ENCODE measurements at regions not wholly inside any gene's neighbourhood (a gene's known extent, or its start where the extent isn't known, plus 50 kb on each side); places are given as distances from the start of the nearest gene placed in this dataset.

GRCh38 chr9:124205686-124206352 lies 51.9 kb upstream of the NEK6 start:
- Histone ChIP-seq H3K36me3 (replicated peaks; ENCODE audit: control insufficient read depth, insufficient read depth, low read length) (no peaks in the 10 kb centered on the region), H3K27me3 (ENCODE audit: control insufficient read depth, insufficient read depth, low read length) (no peaks in the 10 kb centered on the region; the same call in 1 of the 2 replicates), H3K4me3 (ENCODE audit: insufficient read depth, low read depth, low read length) (no peak overlapping the region)
- no peak for DNase-seq

- Histone ChIP-seq H3K27me3 (ENCODE audit: control insufficient read depth, insufficient read depth, low read length) (no peaks in the 10 kb centered on the region; the same call in 1 of the 2 replicates), H3K36me3 (replicated peaks; ENCODE audit: control insufficient read depth, insufficient read depth, low read length) (no peaks in the 10 kb centered on the region), H3K4me3 (ENCODE audit: insufficient read depth, low read depth, low read length) (no peak overlapping the region)
- DNase-seq: no peak
These were observed 51.4 kb upstream of the NEK6 start for GRCh38 chr9:124206391-124206790.
